ENCODE measurements at regions not wholly inside any gene's neighbourhood (a gene's known extent, or its start where the extent isn't known, plus 50 kb on each side); places are given as distances from the start of the nearest gene placed in this dataset.

DNA sequence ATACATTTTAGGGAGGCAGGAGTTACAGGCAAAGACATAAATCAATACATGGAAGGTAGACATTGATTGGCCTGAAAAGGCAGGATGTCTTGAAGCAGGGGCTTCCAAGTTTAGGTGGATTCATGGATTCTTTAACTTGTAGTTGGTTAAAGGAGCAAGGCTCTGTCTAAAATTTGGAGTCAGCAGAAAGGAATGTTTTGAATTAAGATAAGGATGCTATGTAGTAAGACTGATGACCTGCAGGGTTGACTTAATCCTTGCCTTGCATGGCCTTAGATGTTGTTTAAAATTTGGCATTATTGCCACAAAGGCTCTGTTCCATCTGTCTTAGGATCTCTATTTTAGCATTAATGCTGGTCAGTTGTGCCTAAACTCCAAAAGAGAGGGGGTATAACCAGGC is 171.3 kb downstream of the C5orf15 start:
- TF ChIP-seq, protein P1, sequence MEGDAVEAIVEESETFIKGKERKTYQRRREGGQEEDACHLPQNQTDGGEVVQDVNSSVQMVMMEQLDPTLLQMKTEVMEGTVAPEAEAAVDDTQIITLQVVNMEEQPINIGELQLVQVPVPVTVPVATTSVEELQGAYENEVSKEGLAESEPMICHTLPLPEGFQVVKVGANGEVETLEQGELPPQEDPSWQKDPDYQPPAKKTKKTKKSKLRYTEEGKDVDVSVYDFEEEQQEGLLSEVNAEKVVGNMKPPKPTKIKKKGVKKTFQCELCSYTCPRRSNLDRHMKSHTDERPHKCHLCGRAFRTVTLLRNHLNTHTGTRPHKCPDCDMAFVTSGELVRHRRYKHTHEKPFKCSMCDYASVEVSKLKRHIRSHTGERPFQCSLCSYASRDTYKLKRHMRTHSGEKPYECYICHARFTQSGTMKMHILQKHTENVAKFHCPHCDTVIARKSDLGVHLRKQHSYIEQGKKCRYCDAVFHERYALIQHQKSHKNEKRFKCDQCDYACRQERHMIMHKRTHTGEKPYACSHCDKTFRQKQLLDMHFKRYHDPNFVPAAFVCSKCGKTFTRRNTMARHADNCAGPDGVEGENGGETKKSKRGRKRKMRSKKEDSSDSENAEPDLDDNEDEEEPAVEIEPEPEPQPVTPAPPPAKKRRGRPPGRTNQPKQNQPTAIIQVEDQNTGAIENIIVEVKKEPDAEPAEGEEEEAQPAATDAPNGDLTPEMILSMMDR (conservative IDR thresholded peaks at IDR 0.05 in 1 of 2, IDR thresholded peaks at IDR 0.05 in 1 of 2; ENCODE audit: low read depth in 1 of 2, low read length in 2 of 2), result no peak
- no peak for TF ChIP-seq EZH2 (IDR thresholded peaks at IDR 0.05; ENCODE audit: low read length, missing control alignments)

Measured in fibroblast of lung (primary cell).